Mononuclear cell (primary cell): ENCODE measurements at regions not wholly inside any gene's neighbourhood (a gene's known extent, or its start where the extent isn't known, plus 50 kb on each side); places are given as distances from the start of the nearest gene placed in this dataset.
"Not testable (repeated sequence)": the region's sequence is repeated elsewhere in the genome, so short reads cannot be mapped to it uniquely, and the experiment has no call there.

ENCODE experiments used
- H3K27me3 ChIP-seq: 2 replicates; pipeline ENCODE4 v1.6.0; 2011; ENCODE audit warnings: low read length, control low read depth; ENCODE audit not compliant: insufficient read depth
- H3K4me1 ChIP-seq: 2 replicates; pipeline ENCODE4 v1.5.1; 2011; ENCODE audit warnings: mild to moderate bottlenecking, low read length, control low read depth; ENCODE audit not compliant: insufficient read depth
- H3K4me3 ChIP-seq: 2 replicates; pipeline ENCODE4 v1.5.1; 2011; ENCODE audit warnings: mild to moderate bottlenecking, low read length, moderate library complexity
- H3K9me3 ChIP-seq: 2 replicates; pipeline ENCODE4 v1.5.1; 2011; ENCODE audit warnings: low read depth, mild to moderate bottlenecking, control low read depth, low read length

- Histone ChIP-seq H3K9me3 (no peaks in the 10 kb centered on the region), H3K27me3 (no peaks in the 10 kb centered on the region), H3K4me1 (no peaks in the 10 kb centered on the region), H3K4me3 (no peak overlapping the region)
These were observed 101.8 kb upstream of the NAP1L1 start for GRCh38 chr12:76186131-76186906.

DNA sequence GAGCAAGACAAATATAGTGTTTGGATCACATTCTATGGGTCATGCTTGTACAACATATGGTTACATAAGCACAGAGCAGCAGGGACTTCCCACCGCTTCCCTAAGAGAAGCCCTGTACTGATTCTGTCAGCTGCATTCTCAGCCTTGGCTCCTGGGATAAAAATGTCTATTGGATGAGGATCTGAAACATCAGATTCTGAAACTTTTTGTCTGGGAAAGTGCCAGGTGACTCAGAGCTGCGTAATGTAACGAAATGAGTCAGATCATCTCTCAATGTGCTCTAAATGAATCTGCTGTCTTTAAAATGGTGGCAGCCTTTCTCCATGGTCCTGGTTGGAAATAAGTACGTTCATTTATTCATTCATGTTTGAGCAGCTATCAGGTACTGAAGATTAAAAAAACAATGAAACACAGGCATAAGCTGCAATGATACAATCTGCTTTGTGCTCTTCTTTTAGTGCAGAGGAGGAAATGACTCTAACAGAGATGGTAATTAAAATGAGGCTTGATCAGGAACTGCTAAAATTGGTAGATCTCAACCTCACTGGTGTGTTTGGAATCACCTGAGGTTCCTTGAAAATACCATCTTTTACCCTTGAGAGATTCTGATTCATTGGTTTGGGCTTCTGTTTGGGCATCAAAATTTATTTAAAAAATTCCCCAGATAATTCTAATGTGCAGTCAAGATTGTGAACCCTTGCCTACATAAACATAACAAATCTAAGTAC lies 99.1 kb upstream of the NAP1L1 start:
- Histone ChIP-seq H3K27me3 (no peaks in the 10 kb centered on the region), H3K4me1 (no peaks in the 10 kb centered on the region), H3K9me3 (no peaks in the 10 kb centered on the region), H3K4me3 (no peak overlapping the region)

DNA sequence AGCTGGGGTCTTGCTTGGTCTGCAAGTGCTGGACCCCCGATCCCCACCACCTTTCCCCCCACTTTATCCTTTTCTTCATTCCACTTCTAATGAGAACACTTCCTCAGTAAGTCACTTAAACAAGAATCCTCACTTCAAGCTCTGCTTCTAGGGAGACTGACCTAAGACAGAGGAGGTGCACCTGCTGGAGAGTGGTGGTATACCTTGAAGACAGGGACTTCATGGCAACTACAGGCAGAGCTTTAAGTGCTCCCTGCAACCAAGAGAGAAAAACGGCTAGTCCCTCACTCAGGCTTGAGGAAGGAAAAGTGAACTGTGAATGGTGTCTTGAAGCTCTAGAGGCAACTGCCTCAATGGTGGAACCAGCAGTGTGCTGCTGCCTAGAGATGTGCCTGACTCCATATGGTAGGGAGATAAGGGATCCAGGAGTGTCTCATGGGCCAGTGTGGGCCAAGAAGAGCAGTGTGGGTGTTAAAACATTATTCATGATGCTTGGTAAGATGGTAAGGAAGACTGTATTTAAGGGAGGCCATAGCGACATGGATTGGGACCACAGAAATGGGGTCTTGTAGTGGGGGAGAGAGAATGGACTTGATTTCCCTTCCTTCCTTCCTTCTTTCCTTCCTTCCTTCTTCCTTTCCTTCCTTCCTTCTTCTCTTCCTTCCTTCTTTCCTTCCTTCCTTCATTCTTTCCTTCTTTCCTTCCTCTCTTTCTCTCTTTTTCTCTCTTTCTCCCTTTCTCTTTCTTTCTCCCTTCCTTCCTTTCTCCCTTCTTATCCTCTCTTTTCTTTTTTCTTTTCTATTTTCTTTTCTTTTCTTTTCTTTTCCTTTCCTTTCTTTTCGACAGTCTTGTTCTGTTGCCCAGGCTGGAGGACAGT lies 96.2 kb upstream of the NAP1L1 start:
- Histone ChIP-seq H3K27me3 (no peaks in the 10 kb centered on the region), H3K9me3 (no peaks in the 10 kb centered on the region), H3K4me1 (no peaks in the 10 kb centered on the region), H3K4me3 (no peak overlapping the region)

GRCh38 chr12:76178452-76178851 lies 94.0 kb upstream of the NAP1L1 start:
- Histone ChIP-seq H3K27me3 (no peaks in the 10 kb centered on the region), H3K9me3 (no peaks in the 10 kb centered on the region), H3K4me1 (peaks cover under 1% of the 10 kb centered on the region), H3K4me3 (no peak overlapping the region)

DNA sequence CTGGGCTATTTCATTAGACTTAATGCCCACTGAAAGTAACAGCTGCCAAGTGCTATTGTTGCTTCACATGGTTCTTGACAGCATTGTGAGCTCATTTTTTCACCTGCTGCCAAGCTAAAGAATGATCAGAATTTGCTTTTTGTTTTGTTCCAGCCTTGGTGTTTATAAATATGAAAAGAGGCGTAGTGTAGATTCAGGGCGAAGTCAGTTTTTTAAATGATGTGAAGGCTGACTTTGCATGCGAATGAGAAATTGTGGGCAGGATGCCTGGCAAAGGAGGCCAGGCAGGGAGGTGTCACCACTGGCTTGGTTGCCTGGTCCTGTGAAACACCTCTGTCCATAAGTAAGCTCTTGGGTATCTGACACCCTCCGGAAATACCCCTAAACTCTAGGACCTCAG lies 93.3 kb upstream of the NAP1L1 start:
- Histone ChIP-seq H3K4me1 (peaks cover 7% of the 10 kb centered on the region), H3K27me3 (no peaks in the 10 kb centered on the region), H3K9me3 (no peaks in the 10 kb centered on the region), H3K4me3 (no peak overlapping the region)

DNA sequence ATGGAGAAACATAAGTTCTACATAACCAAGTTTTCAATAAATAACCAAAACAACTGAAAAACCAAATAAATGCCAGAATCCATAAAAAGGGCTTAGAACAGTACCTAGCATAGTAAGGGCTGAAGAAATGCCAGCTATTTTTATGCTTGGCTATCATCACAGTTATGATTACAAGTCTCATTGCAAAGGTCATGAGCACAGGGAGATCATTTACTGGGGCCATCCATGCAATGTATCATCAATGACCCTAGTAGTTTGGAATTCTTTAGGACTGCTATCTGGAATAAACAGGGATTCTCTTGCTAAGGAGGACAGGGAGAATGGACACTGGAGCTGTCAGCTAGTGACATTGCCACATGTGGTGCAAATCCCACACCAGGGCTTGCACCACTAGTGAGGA lies 92.5 kb upstream of the NAP1L1 start:
- Histone ChIP-seq H3K4me1 (peaks cover 16% of the 10 kb centered on the region), H3K4me3 (no peak overlapping the region), H3K27me3 (no peaks in the 10 kb centered on the region), H3K9me3 (no peaks in the 10 kb centered on the region)

DNA sequence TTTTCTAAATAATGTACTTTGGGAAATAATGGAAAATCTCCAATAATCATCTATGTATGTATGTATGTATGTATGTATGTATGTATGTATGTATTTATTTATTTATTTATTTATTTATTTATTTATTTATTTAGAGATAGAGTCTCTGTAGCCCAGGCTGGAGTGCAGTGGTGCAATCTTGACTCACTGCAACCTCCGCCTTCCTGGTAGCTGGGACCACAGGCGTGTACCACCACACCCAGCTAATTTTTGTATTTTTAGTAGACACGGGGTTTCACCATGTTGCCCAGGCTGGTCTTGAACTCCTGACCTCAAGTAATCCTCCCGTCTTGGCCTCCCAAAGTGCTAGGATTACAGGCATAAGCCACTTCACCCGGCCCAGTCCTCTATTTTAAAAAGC lies 91.5 kb upstream of the NAP1L1 start:
- H3K27me3 ChIP-seq, H3K4me3 ChIP-seq, H3K9me3 ChIP-seq: not testable (repeated sequence)
- H3K4me1 ChIP-seq, result peaks cover 16% of the 10 kb centered on the region

DNA sequence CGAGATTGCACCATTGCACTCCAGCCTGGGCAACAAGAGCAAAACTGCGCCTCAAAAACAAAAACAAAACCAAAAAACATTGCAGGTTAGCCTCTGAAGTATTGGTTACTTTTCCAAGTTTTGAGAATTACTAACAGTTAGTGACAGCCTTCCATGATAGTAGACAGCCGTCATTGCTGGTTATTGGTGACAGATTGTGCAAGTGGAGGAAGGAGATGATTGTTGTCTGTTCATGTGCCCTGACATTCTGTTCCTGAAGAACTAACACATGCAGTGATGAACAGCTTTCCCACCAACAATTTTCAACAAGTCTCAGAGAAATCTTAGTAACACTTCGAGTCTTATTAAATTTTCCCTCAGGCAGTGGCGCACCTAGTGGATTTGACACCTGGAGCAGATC lies 89.3 kb upstream of the NAP1L1 start:
- Histone ChIP-seq H3K27me3 (peaks cover 4% of the 10 kb centered on the region), H3K4me3 (no peak overlapping the region), H3K4me1 (peaks cover 16% of the 10 kb centered on the region), H3K9me3 (no peaks in the 10 kb centered on the region)

DNA sequence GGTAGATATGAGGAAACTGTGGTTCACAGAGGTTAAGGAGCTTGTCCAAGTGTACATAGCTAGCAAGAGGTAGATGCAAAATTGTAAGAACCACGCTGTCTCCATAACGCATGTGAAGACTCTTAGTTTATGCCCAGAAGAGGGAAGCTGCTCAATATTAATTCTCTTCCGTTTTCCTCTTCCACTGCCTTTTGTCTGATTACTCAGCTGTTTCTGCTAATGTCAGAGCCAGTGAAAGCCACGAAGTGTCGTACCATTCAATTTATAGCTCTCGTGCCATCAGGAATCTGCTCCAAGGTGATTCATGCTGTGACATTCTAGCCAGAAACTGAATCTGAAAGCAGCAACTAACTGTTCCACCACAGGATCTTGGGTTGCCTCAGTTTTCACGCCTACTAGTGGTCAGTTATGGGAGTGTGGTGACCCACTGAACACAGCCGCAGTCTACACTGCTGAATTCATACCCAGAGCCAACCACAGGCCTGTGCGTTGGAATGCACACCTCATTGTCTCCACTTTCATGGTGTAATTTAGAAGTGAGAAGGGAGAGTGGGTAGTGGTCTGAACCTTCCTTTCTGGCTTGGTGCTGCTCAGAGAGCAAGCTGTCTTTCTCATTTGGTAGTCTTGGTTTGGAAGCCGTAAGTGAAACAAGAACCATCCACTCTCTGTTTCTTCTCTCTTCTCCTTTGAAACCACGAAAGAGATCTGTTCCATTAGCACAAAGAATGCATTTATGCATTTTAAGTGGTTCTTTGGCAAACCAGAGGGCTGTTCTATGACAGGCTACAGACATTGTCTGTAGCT lies 74.2 kb upstream of the NAP1L1 start:
- peaks cover 38% of the 10 kb centered on the region for H3K4me1 ChIP-seq
- H3K9me3 ChIP-seq, result no peaks in the 10 kb centered on the region
- peak overlapping the region; percentile 21 for H3K4me3 ChIP-seq
- H3K27me3 ChIP-seq, result no peaks in the 10 kb centered on the region

DNA sequence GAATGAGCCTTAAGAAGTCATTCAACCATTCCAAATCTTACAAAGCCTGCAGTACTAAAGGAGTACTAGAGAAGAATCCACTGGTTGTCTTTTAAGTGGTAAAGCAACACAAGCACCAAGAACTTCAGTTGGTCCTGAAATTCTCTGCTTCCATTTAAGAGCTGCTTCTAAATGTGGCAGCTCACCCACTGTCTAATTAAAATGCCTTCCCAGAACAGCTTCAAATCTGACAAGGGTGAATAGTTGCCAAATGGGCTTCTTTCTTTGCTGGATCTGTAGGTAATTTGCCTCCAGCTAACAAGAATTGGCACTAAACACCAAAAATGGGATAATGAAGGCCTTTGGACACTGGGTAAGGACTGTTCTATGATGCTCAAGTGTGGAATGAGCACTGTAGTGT lies 72.2 kb upstream of the NAP1L1 start:
- Histone ChIP-seq H3K4me1 (peaks cover 50% of the 10 kb centered on the region), H3K4me3 (no peak overlapping the region), H3K27me3 (no peaks in the 10 kb centered on the region), H3K9me3 (no peaks in the 10 kb centered on the region)

GRCh38 chr12:76156314-76156713 lies 71.8 kb upstream of the NAP1L1 start:
- Histone ChIP-seq H3K27me3 (no peaks in the 10 kb centered on the region), H3K4me1 (peaks cover 55% of the 10 kb centered on the region)

DNA sequence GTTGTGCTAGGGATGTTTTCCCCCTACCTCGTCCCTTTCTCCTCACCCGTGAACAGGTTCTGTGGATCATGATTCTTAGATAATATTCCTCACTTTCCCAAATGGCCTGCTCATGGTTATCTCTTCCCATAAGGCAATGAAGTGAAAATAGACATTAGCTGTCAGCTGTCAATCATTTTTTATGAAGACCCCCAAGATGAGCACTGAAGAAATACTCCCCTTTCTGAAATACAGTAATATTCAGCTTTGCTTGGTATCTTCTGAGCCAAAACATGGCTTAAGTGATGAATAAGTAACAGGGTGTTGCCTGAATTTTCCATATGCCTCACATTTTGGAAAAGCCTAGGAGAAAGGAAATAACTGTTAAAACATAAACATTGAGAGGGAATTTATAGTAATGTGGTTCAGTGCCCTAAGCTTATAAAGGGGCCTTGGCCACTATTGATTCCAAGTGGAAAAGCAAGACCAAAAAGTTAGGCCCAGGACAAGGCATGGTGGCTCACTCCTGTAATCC lies 70.7 kb upstream of the NAP1L1 start:
- no peaks in the 10 kb centered on the region for H3K9me3 ChIP-seq
- peaks cover 59% of the 10 kb centered on the region for H3K4me1 ChIP-seq
- no peaks in the 10 kb centered on the region for H3K27me3 ChIP-seq
- H3K4me3 ChIP-seq, result no peak overlapping the region

More at GRCh38 chr12:76156314-76156713, 71.8 kb upstream of the NAP1L1 start:
- no peak overlapping the region for H3K4me3 ChIP-seq
- no peaks in the 10 kb centered on the region for H3K9me3 ChIP-seq

DNA sequence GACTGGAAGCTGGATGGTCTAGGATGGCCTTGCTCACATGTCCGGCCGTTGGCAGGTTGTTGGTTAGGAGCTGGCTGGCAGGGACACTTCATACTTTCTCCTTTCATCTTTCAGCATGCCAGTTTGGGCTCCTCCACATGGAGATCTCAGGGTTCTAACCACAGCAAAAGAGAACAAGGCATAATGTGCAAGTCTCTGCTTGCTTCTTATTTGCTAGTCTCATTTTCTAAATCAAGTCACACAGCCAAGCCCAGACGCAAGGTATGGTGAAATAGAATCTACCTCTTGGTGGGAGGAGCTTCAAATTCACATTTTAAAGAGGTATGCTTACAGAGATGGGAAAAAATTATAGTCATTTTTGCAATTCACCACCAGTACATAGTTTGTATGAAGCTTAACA lies 69.1 kb upstream of the NAP1L1 start:
- H3K4me3 ChIP-seq, result no peak overlapping the region
- peaks cover 48% of the 10 kb centered on the region for H3K4me1 ChIP-seq
- H3K9me3 ChIP-seq, result no peaks in the 10 kb centered on the region
- no peaks in the 10 kb centered on the region for H3K27me3 ChIP-seq

- Histone ChIP-seq H3K4me3 (no peak overlapping the region), H3K9me3 (no peaks in the 10 kb centered on the region), H3K4me1 (peaks cover 40% of the 10 kb centered on the region), H3K27me3 (no peaks in the 10 kb centered on the region)
These were observed 67.8 kb upstream of the NAP1L1 start for GRCh38 chr12:76152181-76152807.
